T-helper 2 cell treated with Interferon-gamma antibody and Interleukin-4, amounts not matched to agents 5 μg/mL and 100 μg/mL, for 36 hours (primary cell): ENCODE measurements at regions not wholly inside any gene's neighbourhood (a gene's known extent, or its start where the extent isn't known, plus 50 kb on each side); places are given as distances from the start of the nearest gene placed in this dataset.

Experiments
- DNase-seq: peaks from one replicate; pipeline ENCODE4 v3.0.0; 2021; ENCODE audit warnings: low spot score
- H3K27ac Mint-ChIP-seq: one replicate; pipeline ENCODE4 v1.8.0; 2021; ENCODE audit warnings: mild to moderate bottlenecking, mixed read lengths
- H3K27me3 Mint-ChIP-seq: one replicate; pipeline ENCODE4 v1.8.0; 2021; ENCODE audit warnings: low read depth, mixed read lengths
- H3K36me3 Mint-ChIP-seq: one replicate; pipeline ENCODE4 v1.8.0; 2021; ENCODE audit warnings: low read depth, mixed read lengths
- H3K4me1 Mint-ChIP-seq: one replicate; pipeline ENCODE4 v1.8.0; 2021; ENCODE audit warnings: low read depth, mixed read lengths
- H3K4me3 Mint-ChIP-seq: one replicate; pipeline ENCODE4 v1.8.0; 2022; ENCODE audit warnings: mild to moderate bottlenecking, moderate library complexity, mixed read lengths
- H3K9me3 Mint-ChIP-seq: one replicate; pipeline ENCODE4 v1.8.0; 2021; ENCODE audit warnings: mixed read lengths

GRCh38 chr10:123309731-123310130 lies 155.5 kb downstream of the BUB3 start:
- no peak for DNase-seq
- H3K36me3 Mint-ChIP-seq = no peaks in the 10 kb centered on the region
- H3K27me3 Mint-ChIP-seq = peaks cover 8% of the 10 kb centered on the region
- no peaks in the 10 kb centered on the region for H3K4me1 Mint-ChIP-seq
- H3K9me3 Mint-ChIP-seq = no peaks in the 10 kb centered on the region
- H3K27ac Mint-ChIP-seq = no peak overlapping the region
- H3K4me3 Mint-ChIP-seq = no peak overlapping the region

- no peaks in the 10 kb centered on the region for H3K4me1 Mint-ChIP-seq
- no peak overlapping the region for H3K27ac Mint-ChIP-seq
- no peak for DNase-seq
- H3K9me3 Mint-ChIP-seq = no peaks in the 10 kb centered on the region
- peaks cover 4% of the 10 kb centered on the region for H3K27me3 Mint-ChIP-seq
- H3K4me3 Mint-ChIP-seq = no peak overlapping the region
- no peaks in the 10 kb centered on the region for H3K36me3 Mint-ChIP-seq
These were observed 162.6 kb downstream of the BUB3 start for GRCh38 chr10:123316776-123317175.

GRCh38 chr10:123318516-123318915 lies 164.3 kb downstream of the BUB3 start:
- Mint-ChIP-seq H3K4me1 (no peaks in the 10 kb centered on the region), H3K27me3 (peaks cover under 1% of the 10 kb centered on the region), H3K4me3 (no peak overlapping the region), H3K27ac (no peak overlapping the region), H3K36me3 (no peaks in the 10 kb centered on the region), H3K9me3 (no peaks in the 10 kb centered on the region)
- peak; percentile 9 for DNase-seq

- no peaks in the 10 kb centered on the region for H3K4me1 Mint-ChIP-seq
- H3K27me3 Mint-ChIP-seq = no peaks in the 10 kb centered on the region
- no peaks in the 10 kb centered on the region for H3K9me3 Mint-ChIP-seq
- no peaks in the 10 kb centered on the region for H3K36me3 Mint-ChIP-seq
- H3K27ac Mint-ChIP-seq = no peak overlapping the region
- no peak overlapping the region for H3K4me3 Mint-ChIP-seq
- no peak for DNase-seq
These were observed 165.9 kb downstream of the BUB3 start for GRCh38 chr10:123320091-123320490.

- H3K27me3 Mint-ChIP-seq = no peaks in the 10 kb centered on the region
- H3K27ac Mint-ChIP-seq = no peak overlapping the region
- no peak for DNase-seq
- H3K4me3 Mint-ChIP-seq = no peak overlapping the region
- H3K36me3 Mint-ChIP-seq = no peaks in the 10 kb centered on the region
- no peaks in the 10 kb centered on the region for H3K9me3 Mint-ChIP-seq
- no peaks in the 10 kb centered on the region for H3K4me1 Mint-ChIP-seq
These were observed 169.7 kb downstream of the BUB3 start for GRCh38 chr10:123323884-123324283.

- no peaks in the 10 kb centered on the region for H3K9me3 Mint-ChIP-seq
- no peaks in the 10 kb centered on the region for H3K4me1 Mint-ChIP-seq
- H3K4me3 Mint-ChIP-seq = no peak overlapping the region
These were observed 171.5 kb downstream of the BUB3 start for GRCh38 chr10:123325663-123326190.

GRCh38 chr10:123326674-123327073 lies 172.5 kb downstream of the BUB3 start:
- Mint-ChIP-seq H3K27ac (no peak overlapping the region), H3K9me3 (no peaks in the 10 kb centered on the region), H3K4me3 (no peak overlapping the region), H3K27me3 (no peaks in the 10 kb centered on the region), H3K36me3 (no peaks in the 10 kb centered on the region), H3K4me1 (no peaks in the 10 kb centered on the region)
- DNase-seq = no peak

More at GRCh38 chr10:123325663-123326190, 171.5 kb downstream of the BUB3 start:
- DNase-seq = no peak
- H3K27me3 Mint-ChIP-seq = no peaks in the 10 kb centered on the region
- no peak overlapping the region for H3K27ac Mint-ChIP-seq
- no peaks in the 10 kb centered on the region for H3K36me3 Mint-ChIP-seq

- no peak for DNase-seq
- Mint-ChIP-seq H3K4me1 (no peaks in the 10 kb centered on the region), H3K27ac (no peak overlapping the region), H3K27me3 (no peaks in the 10 kb centered on the region), H3K9me3 (no peaks in the 10 kb centered on the region), H3K4me3 (no peak overlapping the region), H3K36me3 (no peaks in the 10 kb centered on the region)
These were observed 173.2 kb downstream of the BUB3 start for GRCh38 chr10:123327450-123327849.

- Mint-ChIP-seq H3K27ac (no peak overlapping the region), H3K4me3 (no peak overlapping the region), H3K9me3 (no peaks in the 10 kb centered on the region), H3K4me1 (no peaks in the 10 kb centered on the region), H3K36me3 (no peaks in the 10 kb centered on the region), H3K27me3 (no peaks in the 10 kb centered on the region)
- no peak for DNase-seq
These were observed 173.7 kb downstream of the BUB3 start for GRCh38 chr10:123327896-123328295.

- no peak for DNase-seq
- no peak overlapping the region for H3K27ac Mint-ChIP-seq
- no peaks in the 10 kb centered on the region for H3K36me3 Mint-ChIP-seq
- no peaks in the 10 kb centered on the region for H3K9me3 Mint-ChIP-seq
- H3K4me3 Mint-ChIP-seq = no peak overlapping the region
- H3K4me1 Mint-ChIP-seq = no peaks in the 10 kb centered on the region
- H3K27me3 Mint-ChIP-seq = no peaks in the 10 kb centered on the region
These were observed 177.2 kb downstream of the BUB3 start for GRCh38 chr10:123331438-123331837.

- no peak overlapping the region for H3K4me3 Mint-ChIP-seq
- no peak for DNase-seq
- H3K36me3 Mint-ChIP-seq = no peaks in the 10 kb centered on the region
- no peaks in the 10 kb centered on the region for H3K9me3 Mint-ChIP-seq
- no peaks in the 10 kb centered on the region for H3K27me3 Mint-ChIP-seq
- H3K27ac Mint-ChIP-seq = no peak overlapping the region
- H3K4me1 Mint-ChIP-seq = no peaks in the 10 kb centered on the region
These were observed 192.4 kb downstream of the BUB3 start for GRCh38 chr10:123346581-123346980.

GRCh38 chr10:123348691-123349572 lies 194.7 kb downstream of the BUB3 start:
- Mint-ChIP-seq H3K27ac (no peak overlapping the region), H3K4me1 (no peaks in the 10 kb centered on the region), H3K27me3 (no peaks in the 10 kb centered on the region), H3K4me3 (no peak overlapping the region), H3K9me3 (no peaks in the 10 kb centered on the region), H3K36me3 (no peaks in the 10 kb centered on the region)
- no peak for DNase-seq

GRCh38 chr10:123351715-123352114 lies 197.5 kb downstream of the BUB3 start:
- no peaks in the 10 kb centered on the region for H3K27me3 Mint-ChIP-seq
- no peaks in the 10 kb centered on the region for H3K9me3 Mint-ChIP-seq
- H3K27ac Mint-ChIP-seq = no peak overlapping the region
- no peaks in the 10 kb centered on the region for H3K4me1 Mint-ChIP-seq
- H3K4me3 Mint-ChIP-seq = no peak overlapping the region
- DNase-seq = no peak
- H3K36me3 Mint-ChIP-seq = no peaks in the 10 kb centered on the region

- Mint-ChIP-seq H3K36me3 (no peaks in the 10 kb centered on the region), H3K27ac (no peak overlapping the region), H3K27me3 (no peaks in the 10 kb centered on the region), H3K4me1 (no peaks in the 10 kb centered on the region), H3K4me3 (no peak overlapping the region), H3K9me3 (no peaks in the 10 kb centered on the region)
- DNase-seq = no peak
These were observed 200.3 kb downstream of the BUB3 start for GRCh38 chr10:123354521-123354920.
